AG09309 (cell line): ENCODE measurements at regions not wholly inside any gene's neighbourhood (a gene's known extent, or its start where the extent isn't known, plus 50 kb on each side); places are given as distances from the start of the nearest gene placed in this dataset.

Experiments used
- DNase-seq: peaks from one replicate; pipeline ENCODE4 v3.0.0-alpha.2; 2010; ENCODE audit warnings: low read depth
- H3K4me3 ChIP-seq: 2 replicates; pipeline ENCODE4 v1.5.1; 2011; ENCODE audit warnings: mild to moderate bottlenecking, low read depth, low read length, moderate library complexity; ENCODE audit not compliant: control insufficient read depth
- TF ChIP-seq, protein P1 (sequence below): IDR thresholded peaks from 2 replicates; pipeline ENCODE4 v1.5.1; 2011; ENCODE audit warnings: mild to moderate bottlenecking, low read depth, low read length, inconsistent platforms; ENCODE audit not compliant: insufficient read depth, control insufficient read depth; ENCODE audit errors: missing control alignments

DNA sequence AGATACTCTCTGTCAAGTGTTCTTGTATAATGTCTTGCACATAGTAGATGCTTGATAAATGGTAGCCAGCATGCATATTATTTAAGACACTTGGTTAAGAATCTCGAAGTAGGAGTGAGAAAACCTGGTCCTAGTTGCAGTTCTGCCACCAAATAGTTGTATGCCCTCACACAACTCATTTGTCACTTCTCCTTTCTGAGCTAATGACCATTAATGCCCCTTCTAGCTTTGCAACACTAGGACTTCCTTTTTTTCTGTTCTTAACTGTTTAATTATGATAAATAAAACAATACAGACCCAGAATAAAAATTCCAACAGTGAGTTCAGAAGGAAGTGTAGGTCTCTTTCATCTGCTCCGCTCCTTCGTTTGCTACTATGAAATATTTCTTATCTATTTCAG, 453.6 kb downstream of the TMEM135 start:
- TF ChIP-seq, protein P1, sequence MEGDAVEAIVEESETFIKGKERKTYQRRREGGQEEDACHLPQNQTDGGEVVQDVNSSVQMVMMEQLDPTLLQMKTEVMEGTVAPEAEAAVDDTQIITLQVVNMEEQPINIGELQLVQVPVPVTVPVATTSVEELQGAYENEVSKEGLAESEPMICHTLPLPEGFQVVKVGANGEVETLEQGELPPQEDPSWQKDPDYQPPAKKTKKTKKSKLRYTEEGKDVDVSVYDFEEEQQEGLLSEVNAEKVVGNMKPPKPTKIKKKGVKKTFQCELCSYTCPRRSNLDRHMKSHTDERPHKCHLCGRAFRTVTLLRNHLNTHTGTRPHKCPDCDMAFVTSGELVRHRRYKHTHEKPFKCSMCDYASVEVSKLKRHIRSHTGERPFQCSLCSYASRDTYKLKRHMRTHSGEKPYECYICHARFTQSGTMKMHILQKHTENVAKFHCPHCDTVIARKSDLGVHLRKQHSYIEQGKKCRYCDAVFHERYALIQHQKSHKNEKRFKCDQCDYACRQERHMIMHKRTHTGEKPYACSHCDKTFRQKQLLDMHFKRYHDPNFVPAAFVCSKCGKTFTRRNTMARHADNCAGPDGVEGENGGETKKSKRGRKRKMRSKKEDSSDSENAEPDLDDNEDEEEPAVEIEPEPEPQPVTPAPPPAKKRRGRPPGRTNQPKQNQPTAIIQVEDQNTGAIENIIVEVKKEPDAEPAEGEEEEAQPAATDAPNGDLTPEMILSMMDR, result no peak
- H3K4me3 ChIP-seq, result no peak overlapping the region
- no peak for DNase-seq

DNA sequence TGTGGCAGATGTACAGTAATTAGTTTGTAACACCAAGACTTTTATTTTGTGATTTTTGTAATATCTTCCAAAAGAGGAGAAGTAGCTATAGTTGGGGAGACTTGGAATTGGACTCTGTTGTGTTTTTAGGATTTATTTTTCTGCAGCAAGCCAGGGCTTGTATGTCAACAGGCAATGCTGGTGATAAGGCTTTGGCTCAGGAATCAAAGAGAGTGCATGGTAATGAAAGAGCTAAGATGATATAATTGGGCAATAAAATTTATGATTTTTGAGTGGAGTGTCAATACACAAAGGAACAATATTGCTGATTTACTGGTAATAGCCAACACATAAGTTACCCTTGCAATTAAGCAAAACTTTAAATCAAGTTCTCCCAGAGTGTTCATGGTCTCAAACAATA, 452.9 kb downstream of the TMEM135 start:
- DNase-seq, result no peak

GRCh38 chr11:87484566-87484965, 446.8 kb downstream of the TMEM135 start:
- no peak for DNase-seq
- H3K4me3 ChIP-seq, result no peak overlapping the region
- TF ChIP-seq, protein P1, result no peak

More for the DNA sequence above, 452.9 kb downstream of the TMEM135 start:
- TF ChIP-seq, protein P1, result no peak
- no peak overlapping the region for H3K4me3 ChIP-seq

GRCh38 chr11:87477321-87477720, 439.6 kb downstream of the TMEM135 start:
- TF ChIP-seq, protein P1, result no peak
- H3K4me3 ChIP-seq, result no peak overlapping the region
- no peak for DNase-seq

DNA sequence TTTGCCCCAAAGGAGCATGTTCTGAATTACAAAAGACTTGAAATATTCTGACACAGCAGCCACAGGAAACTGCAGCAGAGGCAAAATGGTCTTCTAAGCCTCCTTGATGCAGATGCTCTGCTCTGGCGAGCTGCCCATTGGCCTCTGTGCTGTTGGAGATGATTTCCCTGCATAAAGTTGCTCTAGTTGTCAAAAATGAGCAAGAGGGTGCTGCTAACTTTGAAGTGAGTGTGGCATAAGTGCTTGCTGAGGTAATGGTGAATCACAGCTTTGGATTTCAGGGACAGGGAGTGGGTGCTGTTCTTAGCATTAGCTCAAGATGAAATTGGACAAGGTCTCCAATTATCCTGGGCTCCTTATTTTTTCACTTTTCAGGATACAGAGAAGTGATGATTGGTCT, 435.4 kb downstream of the TMEM135 start:
- TF ChIP-seq, protein P1, result no peak
- DNase-seq, result peak; percentile 72

GRCh38 chr11:87466223-87466622, 428.5 kb downstream of the TMEM135 start:
- peak; percentile 17 for DNase-seq
- TF ChIP-seq, protein P1, result no peak

More for the DNA sequence above, 435.4 kb downstream of the TMEM135 start:
- no peak overlapping the region for H3K4me3 ChIP-seq

GRCh38 chr11:87465716-87466115, 428.0 kb downstream of the TMEM135 start:
- TF ChIP-seq, protein P1, result no peak
- no peak for DNase-seq
- no peak overlapping the region for H3K4me3 ChIP-seq

More at GRCh38 chr11:87466223-87466622, 428.5 kb downstream of the TMEM135 start:
- no peak overlapping the region for H3K4me3 ChIP-seq
